Thoracic aorta (tissue), 2 donors: ENCODE measurements at regions not wholly inside any gene's neighbourhood (a gene's known extent, or its start where the extent isn't known, plus 50 kb on each side); places are given as distances from the start of the nearest gene placed in this dataset.
A peak's percentile ranks its signal among the peaks of the same experiment; 100 is the strongest.

Source experiments
- ATAC-seq: fragments of 150-250 bp; one replicate; pipeline ENCODE4 v1.8.0; 2017; ENCODE audit warnings: low read depth; ENCODE audit not compliant: insufficient number of reproducible peaks, low FRiP score
- DNase-seq: peaks from one replicate; pipeline ENCODE4 v3.0.0-alpha.2; 2020; ENCODE audit warnings: low spot score
- H3K27ac ChIP-seq, 2 donors: fragments of 200-600 bp; sonication (generic); 1 replicate in 1 of 2; 2 replicates in 1 of 2; pipeline ENCODE4 v1.5.1; 2016; ENCODE audit warnings: mild to moderate bottlenecking in 2 of 2, moderate library complexity in 2 of 2
- H3K27me3 ChIP-seq: fragments of 200-600 bp; sonication (generic); replicated peaks from 2 replicates; pipeline ENCODE4 v1.6.0; 2016; ENCODE audit warnings: mild to moderate bottlenecking; ENCODE audit not compliant: insufficient read depth
- H3K36me3 ChIP-seq: fragments of 200-600 bp; sonication (generic); one replicate; pipeline ENCODE4 v1.5.1; 2016
- H3K4me1 ChIP-seq, 2 donors: fragments of 200-600 bp; sonication (generic); 1 replicate in 1 of 2; 2 replicates in 1 of 2; pipeline versions ENCODE4 v1.5.1 to v1.6.0; 2016; ENCODE audit warnings: low read depth in 2 of 2, mild to moderate bottlenecking in 1 of 2; ENCODE audit not compliant: control insufficient read depth in 1 of 2
- H3K4me3 ChIP-seq: fragments of 200-600 bp; sonication (generic); 2 replicates; pipeline ENCODE4 v1.5.1; 2016; ENCODE audit warnings: mild to moderate bottlenecking
- H3K9me3 ChIP-seq: fragments of 200-600 bp; sonication (generic); 2 replicates; pipeline ENCODE4 v1.5.1; 2016
- TF ChIP-seq, protein P1 (sequence below): fragments of 200-600 bp; sonication (generic); IDR thresholded peaks from one replicate; pipeline ENCODE4 v1.5.1; 2019; ENCODE audit warnings: antibody characterized with exemption

DNA sequence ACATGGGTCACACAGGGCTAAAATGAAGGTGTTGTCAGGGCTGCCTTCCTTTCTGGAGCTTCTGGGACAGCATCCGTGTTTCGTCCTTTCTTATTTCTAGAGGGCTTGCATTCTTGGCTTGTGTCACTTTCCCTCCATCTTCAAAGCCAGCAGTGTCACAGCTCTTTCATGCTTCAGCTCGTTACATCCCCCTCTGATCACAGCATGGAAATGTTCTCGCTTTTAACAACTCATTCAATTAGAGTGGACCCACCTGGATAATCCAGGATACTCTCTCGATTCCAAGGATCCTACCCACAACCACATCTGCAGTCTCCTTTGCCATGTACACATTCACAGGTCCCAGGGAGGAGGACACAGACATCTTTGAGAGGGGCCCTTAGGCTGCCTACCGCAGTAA, 316.2 kb upstream of the FIGN start:
- H3K36me3 ChIP-seq = no peaks in the 10 kb centered on the region
- H3K27me3 ChIP-seq = no peaks in the 10 kb centered on the region
- ATAC-seq (no peak), DNase-seq (no peak)
- TF ChIP-seq, protein P1, sequence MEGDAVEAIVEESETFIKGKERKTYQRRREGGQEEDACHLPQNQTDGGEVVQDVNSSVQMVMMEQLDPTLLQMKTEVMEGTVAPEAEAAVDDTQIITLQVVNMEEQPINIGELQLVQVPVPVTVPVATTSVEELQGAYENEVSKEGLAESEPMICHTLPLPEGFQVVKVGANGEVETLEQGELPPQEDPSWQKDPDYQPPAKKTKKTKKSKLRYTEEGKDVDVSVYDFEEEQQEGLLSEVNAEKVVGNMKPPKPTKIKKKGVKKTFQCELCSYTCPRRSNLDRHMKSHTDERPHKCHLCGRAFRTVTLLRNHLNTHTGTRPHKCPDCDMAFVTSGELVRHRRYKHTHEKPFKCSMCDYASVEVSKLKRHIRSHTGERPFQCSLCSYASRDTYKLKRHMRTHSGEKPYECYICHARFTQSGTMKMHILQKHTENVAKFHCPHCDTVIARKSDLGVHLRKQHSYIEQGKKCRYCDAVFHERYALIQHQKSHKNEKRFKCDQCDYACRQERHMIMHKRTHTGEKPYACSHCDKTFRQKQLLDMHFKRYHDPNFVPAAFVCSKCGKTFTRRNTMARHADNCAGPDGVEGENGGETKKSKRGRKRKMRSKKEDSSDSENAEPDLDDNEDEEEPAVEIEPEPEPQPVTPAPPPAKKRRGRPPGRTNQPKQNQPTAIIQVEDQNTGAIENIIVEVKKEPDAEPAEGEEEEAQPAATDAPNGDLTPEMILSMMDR = no peak
- no peak overlapping the region for H3K4me3 ChIP-seq
- peaks cover 22 to 60% of the 10 kb centered on the region in 2 donors for H3K4me1 ChIP-seq
- H3K9me3 ChIP-seq = no peaks in the 10 kb centered on the region
- no peak overlapping the region for H3K27ac ChIP-seq

DNA sequence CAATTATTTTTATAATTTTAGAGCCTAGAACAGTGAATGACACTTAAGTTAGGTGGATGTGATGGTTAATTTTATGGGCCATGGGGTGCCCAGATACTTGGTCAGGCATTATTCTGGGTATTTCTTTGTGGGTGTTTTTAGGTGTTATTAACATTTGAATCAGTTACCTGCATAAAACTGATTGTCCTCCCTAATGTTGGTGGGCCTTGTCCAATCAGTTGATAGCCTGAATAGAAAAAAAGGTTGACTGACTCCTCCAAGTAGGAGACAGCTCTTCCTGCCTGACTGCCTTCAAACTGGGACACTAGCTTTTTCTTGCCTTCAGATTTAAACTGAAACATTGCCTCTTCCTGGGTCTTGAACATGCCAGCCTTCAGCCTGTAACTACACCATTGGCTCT, 312.9 kb upstream of the FIGN start:
- TF ChIP-seq, protein P1 = no peak
- H3K27me3 ChIP-seq = no peaks in the 10 kb centered on the region
- H3K9me3 ChIP-seq = no peaks in the 10 kb centered on the region
- ATAC-seq = no peak
- no peak overlapping the region for H3K27ac ChIP-seq
- no peaks in the 10 kb centered on the region for H3K36me3 ChIP-seq
- no peak for DNase-seq
- H3K4me1 ChIP-seq = peaks cover 12 to 44% of the 10 kb centered on the region in 2 donors
- no peak overlapping the region for H3K4me3 ChIP-seq

DNA sequence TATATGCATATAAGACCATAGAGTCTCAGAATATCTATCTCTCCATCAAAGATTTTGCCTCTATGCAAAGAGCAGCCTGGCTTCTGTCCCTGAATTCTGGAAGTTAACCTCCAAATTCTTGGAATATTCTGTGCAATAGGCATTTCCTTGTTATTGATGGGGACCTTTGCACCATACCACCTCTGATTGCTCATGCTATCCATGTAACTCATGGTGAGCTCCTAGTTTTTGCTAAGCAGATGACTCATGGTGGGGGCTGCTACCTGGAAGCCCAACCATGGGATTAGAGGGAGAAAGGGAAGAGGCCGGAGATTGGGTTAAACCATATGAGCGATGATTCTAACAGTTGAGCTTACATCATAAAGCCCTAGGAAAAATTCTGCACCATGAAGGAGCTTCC, 310.2 kb upstream of the FIGN start:
- no peak overlapping the region for H3K4me3 ChIP-seq
- no peak for ATAC-seq
- TF ChIP-seq, protein P1 = no peak
- H3K4me1 ChIP-seq = peaks cover 0 to 21% of the 10 kb centered on the region in 2 donors
- no peaks in the 10 kb centered on the region for H3K36me3 ChIP-seq
- H3K9me3 ChIP-seq = no peaks in the 10 kb centered on the region
- no peak for DNase-seq
- H3K27me3 ChIP-seq = no peaks in the 10 kb centered on the region
- no peak overlapping the region for H3K27ac ChIP-seq

DNA sequence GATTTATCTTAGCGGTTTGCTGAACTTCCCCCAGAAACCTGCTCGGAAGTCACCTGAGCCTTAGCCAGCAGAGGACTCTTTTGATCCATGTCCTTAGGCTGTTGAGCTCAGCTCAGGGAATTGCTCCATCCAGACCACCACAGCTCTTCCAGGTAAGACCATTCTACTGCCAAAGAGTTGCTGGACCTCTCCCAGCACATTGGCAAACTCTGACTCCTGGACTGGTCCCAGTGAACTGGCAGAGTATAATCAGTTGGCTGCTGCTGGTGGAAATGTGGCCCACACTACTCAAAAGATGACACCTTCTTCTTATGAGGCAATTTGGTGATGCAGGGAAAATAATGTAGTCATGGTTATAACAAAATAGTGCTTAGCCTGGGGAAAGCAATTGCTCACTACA, 308.8 kb upstream of the FIGN start:
- no peak overlapping the region for H3K27ac ChIP-seq
- ATAC-seq (peak; percentile 63), DNase-seq (peak; percentile 11)
- no peaks in the 10 kb centered on the region for H3K9me3 ChIP-seq
- H3K4me3 ChIP-seq = no peak overlapping the region
- TF ChIP-seq, protein P1 = no peak
- peaks cover 3 to 13% of the 10 kb centered on the region in 2 donors for H3K4me1 ChIP-seq
- no peaks in the 10 kb centered on the region for H3K27me3 ChIP-seq
- no peaks in the 10 kb centered on the region for H3K36me3 ChIP-seq

DNA sequence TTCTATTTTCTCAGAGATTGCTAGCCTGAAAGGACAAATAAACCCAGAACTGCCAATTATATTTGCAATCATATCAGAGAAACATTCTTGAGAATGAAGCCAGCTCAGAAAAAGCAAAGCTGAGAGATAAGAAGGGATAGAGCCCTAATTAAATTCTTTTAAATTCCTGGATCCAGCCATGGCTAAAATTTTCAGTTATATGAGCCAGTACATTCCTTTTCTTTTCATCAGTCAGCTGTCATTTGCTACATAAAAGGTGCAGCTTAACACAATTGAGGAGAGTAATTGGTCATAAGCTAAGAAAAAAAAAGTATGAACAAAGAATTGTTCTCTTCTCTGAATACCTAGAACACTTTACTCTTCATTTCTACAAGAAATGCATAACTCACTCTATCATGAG, 303.5 kb upstream of the FIGN start:
- ATAC-seq (no peak), DNase-seq (no peak)
- Histone ChIP-seq H3K4me3 (no peak overlapping the region), H3K9me3 (no peaks in the 10 kb centered on the region), H3K27me3 (no peaks in the 10 kb centered on the region), H3K27ac (no peak overlapping the region), H3K36me3 (no peaks in the 10 kb centered on the region), H3K4me1 (peaks cover under 1 to 8% of the 10 kb centered on the region in 2 donors)
- TF ChIP-seq, protein P1 = no peak
